HL-60 (cell line): ENCODE measurements at regions not wholly inside any gene's neighbourhood (a gene's known extent, or its start where the extent isn't known, plus 50 kb on each side); places are given as distances from the start of the nearest gene placed in this dataset.

Source experiments
- DNase-seq, 2 experiments: peaks; one replicate each; pipeline ENCODE4 v3.0.0-alpha.2; 2010 to 2020; ENCODE audit warnings: low read depth in 1 of 2, low spot score in 1 of 2
- H3K27ac ChIP-seq: fragments of 250-450 bp; sonication (Bioruptor Pico); replicated peaks from 2 replicates; pipeline ENCODE4 v1.5.1; 2020; ENCODE audit warnings: mild to moderate bottlenecking, moderate library complexity
- H3K27me3 ChIP-seq: fragments of 250-450 bp; sonication (Bioruptor Pico); 2 replicates; pipeline ENCODE4 v1.5.1; 2021; ENCODE audit warnings: mild to moderate bottlenecking, moderate library complexity; ENCODE audit not compliant: insufficient read depth, poor library complexity, severe bottlenecking
- H3K4me3 ChIP-seq: replicated peaks from 2 replicates; pipeline ENCODE4 v1.5.1; 2011; ENCODE audit warnings: mild to moderate bottlenecking, control low read depth, low read length; ENCODE audit not compliant: insufficient read depth
- CTCF ChIP-seq: IDR thresholded peaks from one replicate; pipeline ENCODE4 v1.5.1; 2011; ENCODE audit warnings: low read length, control low read depth, inconsistent platforms; ENCODE audit not compliant: insufficient read depth
- GABPA ChIP-seq: IDR thresholded peaks from 2 replicates; pipeline ENCODE4 v1.6.1; 2012; ENCODE audit warnings: low read depth
- POLR2AphosphoS5 ChIP-seq: IDR thresholded peaks from 2 replicates; pipeline ENCODE4 v1.6.1; 2012; ENCODE audit warnings: low read depth
- REST ChIP-seq: IDR thresholded peaks from 2 replicates; pipeline ENCODE4 v1.6.1; 2012; ENCODE audit warnings: low read depth; ENCODE audit not compliant: insufficient replicate concordance
- SPI1 ChIP-seq: IDR thresholded peaks from 2 replicates; pipeline ENCODE4 v1.6.1; 2012; ENCODE audit warnings: low read depth, mild to moderate bottlenecking, borderline replicate concordance

GRCh38 chr2:187915810-187916209 is 361.6 kb upstream of the TFPI start:
- no peak overlapping the region for H3K27ac ChIP-seq
- H3K27me3 ChIP-seq: no peaks in the 10 kb centered on the region
- H3K4me3 ChIP-seq: no peak overlapping the region
- no peak for TF ChIP-seq SPI1
- TF ChIP-seq GABPA: no peak
- no peak for TF ChIP-seq CTCF
- TF ChIP-seq REST: no peak
- no peak for TF ChIP-seq POLR2AphosphoS5
- DNase-seq: no peak

GRCh38 chr2:187916799-187917198 is 362.6 kb upstream of the TFPI start:
- Histone ChIP-seq H3K27me3 (no peaks in the 10 kb centered on the region), H3K4me3 (no peak overlapping the region), H3K27ac (no peak overlapping the region)
- TF ChIP-seq POLR2AphosphoS5 (no peak), CTCF (no peak), SPI1 (no peak), REST (no peak), GABPA (no peak)
- no peak for DNase-seq

GRCh38 chr2:187917535-187917934 is 363.3 kb upstream of the TFPI start:
- Histone ChIP-seq H3K27me3 (no peaks in the 10 kb centered on the region), H3K4me3 (no peak overlapping the region), H3K27ac (no peak overlapping the region)
- TF ChIP-seq CTCF (no peak), POLR2AphosphoS5 (no peak), SPI1 (no peak), REST (no peak), GABPA (no peak)
- no peak for DNase-seq
